ENCODE measurements at regions not wholly inside any gene's neighbourhood (a gene's known extent, or its start where the extent isn't known, plus 50 kb on each side); places are given as distances from the start of the nearest gene placed in this dataset.

GRCh38 chr13:44174769-44175425 is 198.7 kb upstream of the SERP2 start:
- TF ChIP-seq EZH2 (IDR thresholded peaks at IDR 0.05; ENCODE audit: insufficient read depth, poor library complexity, severe bottlenecking) (no peak), EZH2phosphoT487 (IDR thresholded peaks at IDR 0.05; ENCODE audit: insufficient read depth, low read depth) (no peak)

Measured in GM23248 (cell line).